C4-2B (cell line): ENCODE measurements at regions not wholly inside any gene's neighbourhood (a gene's known extent, or its start where the extent isn't known, plus 50 kb on each side); places are given as distances from the start of the nearest gene placed in this dataset.

Source experiments
- H3K27ac ChIP-seq: fragments of 450-650 bp; 2 replicates; pipeline ENCODE4 v1.5.1; 2017
- ZFX ChIP-seq: fragments of 450-650 bp; IDR thresholded peaks from 2 replicates; pipeline ENCODE4 v1.6.1; 2017
- TF ChIP-seq, protein P1 (sequence below): fragments of 450-650 bp; conservative IDR thresholded peaks from 2 replicates; pipeline ENCODE4 v1.5.1; 2017; ENCODE audit warnings: mild to moderate bottlenecking

DNA sequence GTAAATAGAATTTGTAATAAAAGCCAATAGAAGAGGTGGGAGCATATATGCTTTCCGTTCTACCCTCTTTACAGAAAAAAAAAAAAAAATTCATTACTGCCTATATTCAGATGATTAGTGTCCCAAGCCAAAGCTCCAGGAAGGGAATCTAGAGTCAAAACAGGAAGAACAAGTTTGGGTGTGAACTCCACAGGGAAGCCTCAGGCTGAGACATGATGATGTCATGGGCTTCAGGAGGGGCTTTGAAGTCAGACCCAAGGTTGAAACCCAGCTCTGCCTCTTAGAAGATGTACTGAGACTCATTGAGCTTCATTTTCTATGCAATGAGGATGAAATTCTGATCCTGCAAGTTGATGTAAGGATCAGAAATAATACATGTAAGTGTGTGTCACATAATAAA lies 250.0 kb upstream of the ADGRL2 start:
- no peak overlapping the region for H3K27ac ChIP-seq
- TF ChIP-seq ZFX = no peak
- TF ChIP-seq, protein P1, sequence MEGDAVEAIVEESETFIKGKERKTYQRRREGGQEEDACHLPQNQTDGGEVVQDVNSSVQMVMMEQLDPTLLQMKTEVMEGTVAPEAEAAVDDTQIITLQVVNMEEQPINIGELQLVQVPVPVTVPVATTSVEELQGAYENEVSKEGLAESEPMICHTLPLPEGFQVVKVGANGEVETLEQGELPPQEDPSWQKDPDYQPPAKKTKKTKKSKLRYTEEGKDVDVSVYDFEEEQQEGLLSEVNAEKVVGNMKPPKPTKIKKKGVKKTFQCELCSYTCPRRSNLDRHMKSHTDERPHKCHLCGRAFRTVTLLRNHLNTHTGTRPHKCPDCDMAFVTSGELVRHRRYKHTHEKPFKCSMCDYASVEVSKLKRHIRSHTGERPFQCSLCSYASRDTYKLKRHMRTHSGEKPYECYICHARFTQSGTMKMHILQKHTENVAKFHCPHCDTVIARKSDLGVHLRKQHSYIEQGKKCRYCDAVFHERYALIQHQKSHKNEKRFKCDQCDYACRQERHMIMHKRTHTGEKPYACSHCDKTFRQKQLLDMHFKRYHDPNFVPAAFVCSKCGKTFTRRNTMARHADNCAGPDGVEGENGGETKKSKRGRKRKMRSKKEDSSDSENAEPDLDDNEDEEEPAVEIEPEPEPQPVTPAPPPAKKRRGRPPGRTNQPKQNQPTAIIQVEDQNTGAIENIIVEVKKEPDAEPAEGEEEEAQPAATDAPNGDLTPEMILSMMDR = no peak

DNA sequence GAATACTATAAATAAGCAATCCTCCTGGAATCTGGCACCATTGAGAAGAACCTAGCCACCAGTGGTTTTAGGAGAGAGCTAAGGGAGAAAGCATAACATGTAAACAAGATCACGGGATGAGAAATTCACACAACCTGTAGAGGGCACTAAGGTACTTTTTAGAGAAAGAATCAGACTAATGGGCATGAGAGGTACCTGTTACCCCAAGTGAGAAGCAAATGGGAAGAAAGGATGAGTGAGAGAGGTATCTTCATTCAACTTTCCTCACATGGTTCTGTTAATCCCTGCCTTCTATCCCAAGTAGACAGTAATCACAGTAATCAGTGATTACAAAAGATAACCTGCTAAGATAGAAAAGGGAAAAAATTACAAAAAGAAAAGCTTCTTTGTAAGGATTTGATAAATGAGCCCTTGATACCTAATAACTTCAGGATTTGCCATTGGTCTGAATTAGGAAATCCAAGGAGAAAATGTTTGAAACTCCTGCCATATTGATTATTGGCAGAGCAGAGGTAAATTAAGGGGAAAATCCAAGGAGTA lies 251.1 kb upstream of the ADGRL2 start:
- TF ChIP-seq, protein P1 = peak; percentile 80
- TF ChIP-seq ZFX = no peak
- H3K27ac ChIP-seq = no peak overlapping the region

DNA sequence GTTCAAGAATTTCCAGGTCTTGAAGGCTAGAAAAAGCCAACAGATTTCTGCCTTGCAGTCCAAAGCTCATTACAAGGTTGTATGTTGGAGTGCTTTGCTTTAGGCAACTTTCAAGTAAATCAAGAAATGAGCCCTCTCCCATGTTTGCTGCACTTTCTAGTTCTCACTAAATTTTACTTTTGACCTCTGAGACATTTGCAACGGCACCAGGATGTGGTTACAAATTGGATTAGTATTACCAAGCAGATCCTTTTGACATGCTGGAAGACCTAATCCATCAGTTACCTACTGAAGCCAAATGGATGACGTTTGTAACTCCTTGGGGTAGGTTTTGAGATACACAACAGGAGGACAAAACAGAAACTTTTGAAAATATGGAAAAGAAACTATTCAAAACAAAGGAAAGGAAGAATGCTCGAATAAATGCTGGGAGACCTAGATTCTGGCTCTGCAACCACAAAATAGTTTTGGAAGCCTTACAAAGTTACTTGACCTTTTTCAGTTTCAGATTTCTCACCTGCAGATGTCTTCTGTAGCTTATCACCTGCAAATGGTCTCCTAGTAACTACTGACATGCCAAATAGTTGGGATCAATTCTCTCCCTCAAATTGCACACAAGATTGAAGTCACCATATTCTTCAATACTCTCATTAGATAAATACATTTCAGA lies 251.7 kb upstream of the ADGRL2 start:
- no peak for TF ChIP-seq ZFX
- TF ChIP-seq, protein P1 = no peak
- no peak overlapping the region for H3K27ac ChIP-seq

DNA sequence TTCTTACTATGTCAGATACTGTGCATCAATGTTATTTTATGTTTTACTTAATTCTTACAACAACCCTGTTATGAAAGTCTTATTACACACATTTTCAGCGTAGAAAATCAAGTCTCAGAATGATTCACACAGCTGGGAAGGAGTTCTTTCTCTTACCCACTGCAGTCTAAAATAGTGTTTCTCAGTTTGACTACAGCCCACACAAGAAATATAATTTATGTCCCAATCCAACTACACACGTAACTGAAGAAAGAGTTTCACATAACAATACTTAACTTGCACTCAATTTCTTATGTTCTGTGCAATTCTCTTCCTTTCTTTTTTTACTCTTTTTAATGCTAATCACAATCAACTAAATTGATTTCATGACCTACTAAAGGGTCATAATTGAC lies 252.8 kb upstream of the ADGRL2 start:
- no peak overlapping the region for H3K27ac ChIP-seq
- TF ChIP-seq, protein P1 = no peak
- TF ChIP-seq ZFX = no peak

DNA sequence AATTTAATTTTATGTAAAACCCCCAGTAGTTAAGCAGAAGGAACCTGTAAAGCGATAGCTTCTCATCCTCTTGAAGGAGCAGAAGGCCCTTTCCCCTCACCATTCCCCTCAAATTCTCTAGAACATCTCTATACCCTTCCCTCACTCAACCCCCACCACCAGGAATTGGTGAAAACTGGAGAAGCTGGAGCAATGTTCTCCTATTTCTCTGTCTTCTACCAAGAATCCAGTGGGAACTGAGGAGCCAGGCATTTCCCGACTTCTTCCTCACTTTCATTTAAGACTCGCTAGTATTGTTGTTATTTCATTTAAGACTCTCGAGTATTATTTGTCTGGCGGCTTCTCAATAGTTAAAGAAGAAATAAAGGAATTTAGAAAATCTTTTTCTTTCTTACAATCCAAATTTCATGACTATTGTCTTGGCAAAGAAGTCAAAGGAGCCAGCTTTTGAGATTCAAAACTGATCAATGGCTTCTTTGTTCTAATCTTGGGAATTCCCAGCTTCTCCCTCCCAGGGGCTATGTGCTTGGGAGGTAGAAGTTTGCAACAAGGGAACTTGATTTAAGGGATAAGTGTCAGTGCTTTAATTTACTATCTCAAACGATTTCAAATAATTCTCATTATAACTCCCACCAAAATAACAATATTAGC lies 253.3 kb upstream of the ADGRL2 start:
- no peak overlapping the region for H3K27ac ChIP-seq
- TF ChIP-seq ZFX = no peak
- TF ChIP-seq, protein P1 = no peak

DNA sequence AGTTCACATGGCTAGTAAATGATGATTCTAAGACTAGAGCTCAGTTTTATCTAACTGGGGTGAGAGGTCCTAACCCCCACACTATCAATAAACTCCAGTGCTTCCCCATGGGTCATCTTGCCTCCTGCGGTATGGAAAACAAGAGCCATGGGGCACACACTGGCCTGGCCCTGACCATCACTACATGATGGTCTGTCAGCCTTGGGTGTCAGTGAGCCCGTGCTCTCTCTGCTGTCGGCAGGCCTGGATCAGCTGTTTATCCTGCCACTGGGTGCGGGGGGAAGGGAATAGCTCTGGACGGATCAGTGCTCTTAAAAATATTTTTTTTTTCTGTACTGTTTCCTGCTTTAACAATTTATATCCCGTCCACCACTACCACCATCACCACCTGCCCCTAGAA lies 255.0 kb upstream of the ADGRL2 start:
- no peak for TF ChIP-seq ZFX
- TF ChIP-seq, protein P1 = no peak
- no peak overlapping the region for H3K27ac ChIP-seq

DNA sequence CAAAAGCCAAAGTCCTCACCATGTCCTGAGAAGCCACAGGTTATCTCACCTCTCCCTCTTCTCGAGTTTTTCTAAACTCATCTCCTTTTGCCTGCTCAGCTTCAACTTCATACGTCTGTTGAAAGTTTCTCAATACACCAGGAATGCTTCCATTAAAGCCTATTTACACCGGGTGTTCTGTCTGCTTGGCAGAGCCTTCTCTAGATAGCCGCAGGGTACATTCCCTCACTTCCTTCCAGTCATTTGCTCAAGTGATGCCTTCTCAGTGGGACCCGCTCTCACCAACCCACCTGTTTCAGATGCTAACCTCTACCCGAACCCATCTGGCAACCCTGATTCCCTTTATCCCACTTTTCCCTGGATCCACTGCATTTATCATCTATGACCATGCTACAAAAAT lies 257.0 kb upstream of the ADGRL2 start:
- no peak for TF ChIP-seq ZFX
- TF ChIP-seq, protein P1 = no peak
- no peak overlapping the region for H3K27ac ChIP-seq
